Spleen (tissue), 7 donors: ENCODE measurements at regions not wholly inside any gene's neighbourhood (a gene's known extent, or its start where the extent isn't known, plus 50 kb on each side); places are given as distances from the start of the nearest gene placed in this dataset.

ENCODE experiments used
- POLR2A ChIP-seq, 3 donors: fragments of 450-650 bp; IDR thresholded peaks; one replicate each; pipeline ENCODE4 v1.5.1; 2017; ENCODE audit warnings: antibody characterized with exemption in 3 of 3, mild to moderate bottlenecking in 1 of 3
- TF ChIP-seq, protein P1 (sequence below), 11 experiments: fragments of 200-600 bp in 7 of 11; fragments of 450-650 bp in 4 of 11; sonication (generic) in 4 of 11; IDR thresholded peaks in 8 of 11; conservative IDR thresholded peaks in 3 of 11; 1 replicate in 7 of 11; 2 replicates in 4 of 11; pipeline versions ENCODE4 v1.4.0 to v1.8.0; 2016 to 2021; ENCODE audit warnings: antibody characterized with exemption in 11 of 11, inconsistent platforms in 4 of 11, mild to moderate bottlenecking in 1 of 11
- donor health status: DM: no; HTN: no; CAD: no; lungs with moderate emphysema.
- donor health status: DM: no; HTN: no; CAD: no.
- donor health status: DM: no; HTN: no; CAD: no.

GRCh38 chr17:34045990-34046389 lies 209.1 kb upstream of the CCL2 start:
- TF ChIP-seq, protein P1, sequence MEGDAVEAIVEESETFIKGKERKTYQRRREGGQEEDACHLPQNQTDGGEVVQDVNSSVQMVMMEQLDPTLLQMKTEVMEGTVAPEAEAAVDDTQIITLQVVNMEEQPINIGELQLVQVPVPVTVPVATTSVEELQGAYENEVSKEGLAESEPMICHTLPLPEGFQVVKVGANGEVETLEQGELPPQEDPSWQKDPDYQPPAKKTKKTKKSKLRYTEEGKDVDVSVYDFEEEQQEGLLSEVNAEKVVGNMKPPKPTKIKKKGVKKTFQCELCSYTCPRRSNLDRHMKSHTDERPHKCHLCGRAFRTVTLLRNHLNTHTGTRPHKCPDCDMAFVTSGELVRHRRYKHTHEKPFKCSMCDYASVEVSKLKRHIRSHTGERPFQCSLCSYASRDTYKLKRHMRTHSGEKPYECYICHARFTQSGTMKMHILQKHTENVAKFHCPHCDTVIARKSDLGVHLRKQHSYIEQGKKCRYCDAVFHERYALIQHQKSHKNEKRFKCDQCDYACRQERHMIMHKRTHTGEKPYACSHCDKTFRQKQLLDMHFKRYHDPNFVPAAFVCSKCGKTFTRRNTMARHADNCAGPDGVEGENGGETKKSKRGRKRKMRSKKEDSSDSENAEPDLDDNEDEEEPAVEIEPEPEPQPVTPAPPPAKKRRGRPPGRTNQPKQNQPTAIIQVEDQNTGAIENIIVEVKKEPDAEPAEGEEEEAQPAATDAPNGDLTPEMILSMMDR (IDR thresholded peaks at IDR 0.05 in 8 of 11, conservative IDR thresholded peaks at IDR 0.05 in 3 of 11): no peak
- TF ChIP-seq POLR2A (IDR thresholded peaks at IDR 0.05): no peak
